ENCODE measurements at regions not wholly inside any gene's neighbourhood (a gene's known extent, or its start where the extent isn't known, plus 50 kb on each side); places are given as distances from the start of the nearest gene placed in this dataset.

DNA sequence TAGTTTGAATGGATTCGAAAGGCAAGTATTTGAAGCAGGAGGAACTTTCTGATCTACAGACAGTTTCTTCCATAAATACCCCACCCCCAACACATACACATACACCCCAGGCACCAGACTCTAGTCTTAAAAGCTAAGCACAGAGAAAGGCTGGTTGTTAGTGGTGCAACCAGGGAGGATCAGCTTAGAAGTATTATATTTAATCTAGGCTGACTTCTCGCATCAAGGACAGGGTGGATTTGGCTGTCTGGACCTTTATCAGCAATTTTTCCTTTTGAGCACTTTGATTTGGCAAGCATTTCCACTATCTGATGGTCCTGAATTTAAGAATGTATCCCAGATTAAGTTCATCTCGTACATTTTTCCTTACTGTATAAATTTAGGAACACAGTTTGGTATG, 1489.8 kb upstream of the FLRT2 start:
- TF ChIP-seq POLR2A (IDR thresholded peaks at IDR 0.05), result no peak
- TF ChIP-seq, protein P1, sequence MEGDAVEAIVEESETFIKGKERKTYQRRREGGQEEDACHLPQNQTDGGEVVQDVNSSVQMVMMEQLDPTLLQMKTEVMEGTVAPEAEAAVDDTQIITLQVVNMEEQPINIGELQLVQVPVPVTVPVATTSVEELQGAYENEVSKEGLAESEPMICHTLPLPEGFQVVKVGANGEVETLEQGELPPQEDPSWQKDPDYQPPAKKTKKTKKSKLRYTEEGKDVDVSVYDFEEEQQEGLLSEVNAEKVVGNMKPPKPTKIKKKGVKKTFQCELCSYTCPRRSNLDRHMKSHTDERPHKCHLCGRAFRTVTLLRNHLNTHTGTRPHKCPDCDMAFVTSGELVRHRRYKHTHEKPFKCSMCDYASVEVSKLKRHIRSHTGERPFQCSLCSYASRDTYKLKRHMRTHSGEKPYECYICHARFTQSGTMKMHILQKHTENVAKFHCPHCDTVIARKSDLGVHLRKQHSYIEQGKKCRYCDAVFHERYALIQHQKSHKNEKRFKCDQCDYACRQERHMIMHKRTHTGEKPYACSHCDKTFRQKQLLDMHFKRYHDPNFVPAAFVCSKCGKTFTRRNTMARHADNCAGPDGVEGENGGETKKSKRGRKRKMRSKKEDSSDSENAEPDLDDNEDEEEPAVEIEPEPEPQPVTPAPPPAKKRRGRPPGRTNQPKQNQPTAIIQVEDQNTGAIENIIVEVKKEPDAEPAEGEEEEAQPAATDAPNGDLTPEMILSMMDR (IDR thresholded peaks at IDR 0.05), result no peak
- no peak for DNase-seq (ENCODE audit: low spot score in 2 of 2)
- intact Hi-C loops (cut with DNase I; ENCODE audit: low total_unique reads), result no loop called here
- 87 to 90% methylated on average over 3 of the region's 3 CpGs for WGBS, 2 donors
- no peak overlapping the region for H3K4me3 ChIP-seq (ENCODE audit: low read depth, poor library complexity, severe bottlenecking)

DNA sequence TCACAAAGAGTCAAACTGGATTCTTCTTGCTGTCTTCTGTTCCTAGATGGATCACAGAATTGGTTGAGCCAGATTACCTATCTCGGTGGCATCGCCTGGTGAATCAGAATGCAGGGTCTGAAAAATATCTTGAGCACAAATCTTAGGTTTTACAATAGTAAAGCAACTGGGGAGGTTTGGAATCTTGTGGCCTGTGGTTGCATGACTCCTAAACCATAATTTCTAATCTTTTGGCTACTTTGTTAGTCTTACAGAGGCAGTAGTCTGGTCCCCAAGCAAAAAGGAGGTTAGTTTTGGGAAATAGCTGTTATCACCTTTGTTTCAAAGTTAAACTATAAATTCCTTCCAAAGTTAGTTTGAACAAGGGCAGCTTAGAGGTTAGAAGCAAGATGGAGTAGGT, 1488.5 kb upstream of the FLRT2 start:
- TF ChIP-seq, protein P1 (IDR thresholded peaks at IDR 0.05), result no peak
- TF ChIP-seq POLR2A (IDR thresholded peaks at IDR 0.05), result no peak
- intact Hi-C loops (cut with DNase I; ENCODE audit: low total_unique reads), result no loop called here

DNA sequence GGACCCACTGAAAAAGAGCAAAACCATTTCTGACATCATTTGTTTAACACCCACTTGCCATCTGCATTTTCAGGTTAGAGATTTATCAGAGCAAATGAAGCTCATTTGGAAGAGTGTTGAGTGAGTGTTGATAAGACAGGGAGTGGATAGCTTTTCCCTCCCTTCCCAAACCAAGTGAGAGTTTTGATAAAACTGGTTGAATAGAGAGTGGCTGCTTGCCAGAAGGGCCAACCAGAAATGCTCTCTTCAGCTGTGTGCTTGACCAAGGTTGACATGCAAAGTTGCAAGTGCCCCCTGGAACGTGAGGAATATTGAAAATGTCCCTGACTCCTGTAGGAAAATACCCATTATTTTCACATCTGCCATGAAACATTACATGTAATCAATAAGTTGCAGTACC, 1487.0 kb upstream of the FLRT2 start:
- H3K4me3 ChIP-seq (ENCODE audit: low read depth, poor library complexity, severe bottlenecking), result no peak overlapping the region
- intact Hi-C loops (cut with DNase I; ENCODE audit: low total_unique reads), result no loop called here
- 86 to 97% methylated on average over 1 of the region's 1 CpG for WGBS, 2 donors

More for the DNA sequence above, 1488.5 kb upstream of the FLRT2 start:
- WGBS, 2 donors, result 91 to 93% methylated on average over 2 of the region's 2 CpGs
- DNase-seq (ENCODE audit: low spot score in 2 of 2), result no peak
- H3K4me3 ChIP-seq (ENCODE audit: low read depth, poor library complexity, severe bottlenecking), result no peak overlapping the region

DNA sequence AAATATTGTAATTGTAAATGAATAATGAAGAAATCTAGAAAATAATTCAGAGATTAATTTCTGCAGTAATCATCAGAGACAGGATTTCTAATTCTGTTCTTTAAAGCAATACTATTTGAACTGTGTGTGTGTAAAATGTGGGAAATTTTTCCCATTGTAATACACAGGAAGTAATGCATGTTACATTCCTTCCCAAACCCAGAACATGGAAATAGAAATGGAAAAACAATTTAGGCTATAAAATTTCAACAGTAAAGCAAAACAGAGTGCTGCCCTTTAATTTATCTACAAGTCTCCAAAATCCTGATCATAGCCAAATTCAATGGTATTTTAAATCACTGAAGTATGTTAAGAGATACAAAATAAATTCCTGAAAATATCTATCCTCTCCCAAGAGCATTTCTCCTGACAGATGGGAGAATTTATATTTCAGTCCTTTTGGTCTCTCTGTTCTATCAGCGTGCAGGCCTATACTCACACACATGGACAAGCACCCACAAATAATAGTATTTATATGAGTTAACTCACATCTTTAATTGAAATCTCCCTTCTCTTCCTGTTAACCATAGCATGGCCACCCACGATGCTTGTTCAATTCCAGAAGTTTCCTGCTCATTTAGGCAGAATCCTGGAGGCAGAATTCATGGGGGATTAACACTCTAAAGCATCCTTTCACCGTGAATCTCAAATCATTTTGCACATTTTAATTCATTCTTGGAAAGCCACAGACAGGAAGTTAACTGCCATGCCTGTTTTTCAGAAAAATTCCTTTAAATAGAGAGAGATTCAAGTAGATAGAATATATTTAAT, 1465.4 kb upstream of the FLRT2 start:
- intact Hi-C loops (cut with DNase I; ENCODE audit: low total_unique reads), result no loop called here
- TF ChIP-seq POLR2A (IDR thresholded peaks at IDR 0.05), result no peak
- TF ChIP-seq, protein P1 (IDR thresholded peaks at IDR 0.05), result no peak
- DNase-seq (ENCODE audit: low spot score in 2 of 2), result no peak
- WGBS, 2 donors, result 39 to 50% methylated on average over 3 of the region's 3 CpGs
- H3K4me3 ChIP-seq (ENCODE audit: low read depth, poor library complexity, severe bottlenecking), result no peak overlapping the region

More for the DNA sequence above, 1487.0 kb upstream of the FLRT2 start:
- DNase-seq (ENCODE audit: low spot score in 2 of 2), result no peak
- TF ChIP-seq POLR2A (IDR thresholded peaks at IDR 0.05), result no peak
- TF ChIP-seq, protein P1 (IDR thresholded peaks at IDR 0.05), result no peak

DNA sequence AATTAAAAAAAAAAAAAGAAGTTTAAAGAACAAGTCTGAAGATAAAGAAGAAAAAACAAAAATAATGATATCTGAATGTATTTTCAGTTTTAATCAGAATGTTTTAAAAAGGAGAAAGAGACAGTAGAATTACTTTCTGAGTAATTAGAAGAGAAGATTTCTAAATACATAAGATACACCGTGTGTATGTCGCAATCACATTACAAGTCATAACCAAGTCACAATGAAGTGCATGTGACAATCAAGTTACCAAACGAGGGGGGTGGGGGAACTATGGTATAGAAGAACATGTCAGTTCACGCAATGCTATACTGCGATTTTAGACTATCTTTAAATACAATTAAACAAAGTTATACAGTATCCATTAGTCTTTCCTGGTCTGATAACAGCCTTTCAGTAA, 1464.1 kb upstream of the FLRT2 start:
- intact Hi-C loops (cut with DNase I; ENCODE audit: low total_unique reads), result no loop called here
- no peak overlapping the region for H3K4me3 ChIP-seq (ENCODE audit: low read depth, poor library complexity, severe bottlenecking)
- TF ChIP-seq, protein P1 (IDR thresholded peaks at IDR 0.05), result no peak
- no peak for TF ChIP-seq POLR2A (IDR thresholded peaks at IDR 0.05)
- WGBS, 2 donors, result 63 to 67% methylated on average over 5 of the region's 5 CpGs
- no peak for DNase-seq (ENCODE audit: low spot score in 2 of 2)

DNA sequence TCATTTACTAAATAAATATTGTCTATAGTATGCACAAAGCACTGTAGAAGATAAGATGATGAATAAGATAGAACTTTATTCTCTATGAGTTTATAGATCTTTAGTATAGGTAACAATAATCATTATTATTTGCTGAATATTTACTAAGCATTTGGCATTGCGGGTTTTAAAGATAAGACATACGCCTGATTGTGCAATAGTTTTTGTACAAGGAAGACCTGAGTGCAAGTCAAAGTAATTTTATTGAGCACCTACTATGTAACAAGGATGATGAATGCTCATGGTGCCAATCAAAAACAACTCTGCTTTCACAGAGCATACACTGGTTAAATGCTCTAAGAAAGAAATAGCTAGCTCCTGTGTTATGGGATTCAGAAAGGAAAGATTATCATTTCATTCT, 1461.7 kb upstream of the FLRT2 start:
- H3K4me3 ChIP-seq (ENCODE audit: low read depth, poor library complexity, severe bottlenecking), result no peak overlapping the region
- no peak for DNase-seq (ENCODE audit: low spot score in 2 of 2)
- intact Hi-C loops (cut with DNase I; ENCODE audit: low total_unique reads), result no loop called here
- TF ChIP-seq, protein P1 (IDR thresholded peaks at IDR 0.05), result no peak
- no peak for TF ChIP-seq POLR2A (IDR thresholded peaks at IDR 0.05)
- WGBS, 2 donors, result 93 to 97% methylated on average over 2 of the region's 2 CpGs
